Urinary bladder (tissue), 3 donors: ENCODE measurements at regions not wholly inside any gene's neighbourhood (a gene's known extent, or its start where the extent isn't known, plus 50 kb on each side); places are given as distances from the start of the nearest gene placed in this dataset.
"Not testable (repeated sequence)": the region's sequence is repeated elsewhere in the genome, so short reads cannot be mapped to it uniquely, and the experiment has no call there.

ENCODE experiments used
- DNase-seq: peaks from one replicate; pipeline ENCODE4 v3.0.0-alpha.2; 2015; ENCODE audit errors: extremely low spot score
- H3K27ac ChIP-seq: one replicate; pipeline ENCODE4 v1.5.1; 2013; ENCODE audit warnings: low read depth, mild to moderate bottlenecking, moderate library complexity
- H3K36me3 ChIP-seq: one replicate; pipeline ENCODE4 v1.6.1; 2013; ENCODE audit warnings: mild to moderate bottlenecking, moderate library complexity; ENCODE audit not compliant: insufficient read depth
- H3K4me1 ChIP-seq: one replicate; pipeline ENCODE4 v1.6.1; 2013; ENCODE audit warnings: mild to moderate bottlenecking, moderate library complexity; ENCODE audit not compliant: insufficient read depth
- H3K4me3 ChIP-seq: one replicate; pipeline ENCODE4 v1.5.1; 2013; ENCODE audit warnings: low read depth, low read length
- WGBS: extraction: QIAGEN DNeasy Blood & Tissue Kit; methylation state at CpG from one replicate; pipeline ENCODE4 v1.1.7; 2013; 5-methylcytosine and 5-hydroxymethylcytosine counted together
- donor health status: healthy with polysubstance abuse.
- donor health status: healthy.

DNA sequence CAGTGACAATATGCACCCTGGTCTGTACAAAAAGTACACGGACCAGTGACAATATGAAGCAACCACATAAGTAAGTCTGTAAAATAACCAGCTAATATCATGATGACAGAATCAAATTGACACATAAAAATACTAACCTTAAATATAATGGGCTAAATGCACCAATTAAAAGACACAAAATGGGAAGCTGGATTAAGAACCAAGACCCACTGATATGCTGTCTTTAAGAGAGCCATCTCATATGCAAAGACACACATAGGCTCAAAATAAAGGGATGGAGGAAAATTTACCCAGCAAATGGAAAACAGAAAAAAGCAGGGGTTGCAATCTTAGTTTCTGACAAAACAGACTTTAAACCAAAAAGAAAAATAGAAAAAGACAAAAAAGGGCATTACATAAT, 70.4 kb upstream of the VCAM1 start:
- no peaks in the 10 kb centered on the region for H3K36me3 ChIP-seq
- 94% methylated on average over 1 of the region's 1 CpG for WGBS
- H3K27ac ChIP-seq, result no peak overlapping the region
- H3K4me3 ChIP-seq, result no peak overlapping the region
- no peaks in the 10 kb centered on the region for H3K4me1 ChIP-seq
- no peak for DNase-seq

DNA sequence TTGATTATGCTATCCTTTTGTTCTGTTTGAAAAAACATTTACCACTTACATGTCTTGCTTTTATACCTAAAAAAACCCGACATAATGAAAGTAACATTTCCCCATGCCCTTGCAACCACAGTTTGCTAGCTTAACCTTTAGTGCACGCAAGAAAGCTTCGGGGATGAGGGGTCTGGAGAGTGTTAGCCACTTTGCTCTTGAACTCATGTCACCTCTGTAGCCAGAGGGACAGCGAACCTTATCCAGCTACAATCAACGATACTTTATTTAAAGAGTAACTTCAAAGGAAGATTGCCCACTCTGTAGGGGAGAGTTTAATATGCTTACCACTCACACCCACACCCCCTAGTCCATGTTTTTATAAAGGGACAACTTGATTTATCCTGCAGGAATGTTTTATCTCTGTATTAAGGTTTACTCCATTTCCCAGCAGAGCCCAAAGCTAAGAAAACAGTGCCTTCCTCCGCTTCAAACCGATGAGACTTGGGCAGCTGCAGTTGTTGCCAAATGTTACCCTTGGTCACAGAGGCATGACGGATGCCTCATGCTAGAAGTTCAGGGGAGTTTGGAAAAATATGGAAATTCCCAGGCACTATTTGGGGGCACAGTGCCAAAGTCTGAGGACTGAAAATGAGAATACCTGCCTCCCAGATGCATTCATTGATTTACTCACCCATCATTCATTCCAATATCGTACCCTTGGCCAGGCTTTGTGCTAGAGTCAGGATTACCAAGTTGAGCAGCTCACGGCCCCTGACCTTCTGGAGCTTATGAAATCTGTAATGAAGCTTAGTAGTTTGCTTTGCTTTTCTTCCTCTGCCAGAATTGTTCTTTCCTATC, 61.4 kb upstream of the VCAM1 start:
- no peak for DNase-seq
- Histone ChIP-seq H3K4me1 (no peaks in the 10 kb centered on the region), H3K4me3 (no peak overlapping the region), H3K36me3 (no peaks in the 10 kb centered on the region), H3K27ac (no peak overlapping the region)
- 52% methylated on average over 10 of the region's 10 CpGs for WGBS

DNA sequence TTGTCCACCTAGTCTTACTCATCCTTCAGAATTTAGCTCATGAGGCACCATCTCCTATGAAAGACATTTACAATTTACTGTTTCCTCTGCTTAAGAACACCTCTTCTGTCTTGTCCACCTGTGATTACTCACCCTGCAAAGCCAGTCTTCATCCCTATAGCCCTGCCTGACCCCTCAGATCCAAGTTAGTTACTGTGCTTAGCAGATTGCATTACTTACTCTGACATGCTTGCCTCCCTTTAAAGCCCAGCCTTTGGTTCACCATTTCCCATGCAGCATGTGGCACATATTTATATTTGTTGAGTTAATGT, 60.9 kb upstream of the VCAM1 start:
- Histone ChIP-seq H3K36me3 (no peaks in the 10 kb centered on the region), H3K27ac (no peak overlapping the region), H3K4me1 (no peaks in the 10 kb centered on the region), H3K4me3 (no peak overlapping the region)
- no peak for DNase-seq

DNA sequence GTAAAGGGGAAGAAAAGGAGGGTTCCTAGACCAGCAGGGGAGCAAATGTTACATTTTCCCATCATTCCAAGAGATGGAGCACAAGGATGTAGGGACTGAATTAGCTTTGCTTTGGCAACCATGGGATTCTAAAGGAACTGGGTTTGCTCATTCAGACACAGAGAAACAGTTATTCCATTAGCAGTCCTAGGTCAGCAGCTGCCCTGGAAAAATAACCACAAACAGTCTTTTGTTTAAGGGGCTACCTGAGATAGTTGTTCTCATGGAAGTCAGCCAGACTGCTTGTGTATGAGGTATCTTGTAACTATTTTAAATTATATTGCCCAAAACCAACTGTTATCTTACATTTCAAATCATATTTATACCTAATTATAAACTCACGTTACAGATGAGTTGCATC, 58.4 kb upstream of the VCAM1 start:
- WGBS, result 84% methylated on average over 1 of the region's 1 CpG
- DNase-seq, result no peak
- H3K36me3 ChIP-seq, result no peaks in the 10 kb centered on the region
- H3K4me1 ChIP-seq, result no peaks in the 10 kb centered on the region
- H3K27ac ChIP-seq, result no peak overlapping the region
- H3K4me3 ChIP-seq, result no peak overlapping the region

- H3K27ac ChIP-seq, H3K36me3 ChIP-seq, DNase-seq, H3K4me1 ChIP-seq, H3K4me3 ChIP-seq: not testable (repeated sequence)
- WGBS, result 84% methylated on average over 7 of the region's 7 CpGs
These were observed 51.0 kb upstream of the VCAM1 start for GRCh38 chr1:100668494-100668893.
